ENCODE measurements at regions not wholly inside any gene's neighbourhood (a gene's known extent, or its start where the extent isn't known, plus 50 kb on each side); places are given as distances from the start of the nearest gene placed in this dataset.

DNA sequence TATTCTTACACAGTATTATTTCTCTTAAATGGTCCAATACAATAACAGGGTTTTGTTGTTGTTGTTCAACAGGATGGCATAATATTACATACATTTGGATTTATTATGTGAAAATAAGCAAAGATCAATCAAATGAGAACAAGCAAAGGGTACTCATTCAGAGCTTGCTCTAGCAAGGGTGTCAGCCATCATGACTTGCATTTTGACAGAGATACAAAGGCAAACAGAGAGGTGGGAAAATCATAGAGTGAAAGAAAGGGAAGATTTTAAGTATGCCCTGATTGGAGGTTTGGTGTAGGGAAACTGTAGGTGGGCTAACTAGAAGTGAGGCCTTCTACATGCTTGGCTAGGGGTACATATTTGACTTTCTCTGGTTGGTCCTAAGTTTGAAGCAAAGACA, 109.1 kb upstream of the BCHE start:
- TF ChIP-seq POLR2AphosphoS5 (IDR thresholded peaks at IDR 0.05), result no peak
- TF ChIP-seq, protein P1, sequence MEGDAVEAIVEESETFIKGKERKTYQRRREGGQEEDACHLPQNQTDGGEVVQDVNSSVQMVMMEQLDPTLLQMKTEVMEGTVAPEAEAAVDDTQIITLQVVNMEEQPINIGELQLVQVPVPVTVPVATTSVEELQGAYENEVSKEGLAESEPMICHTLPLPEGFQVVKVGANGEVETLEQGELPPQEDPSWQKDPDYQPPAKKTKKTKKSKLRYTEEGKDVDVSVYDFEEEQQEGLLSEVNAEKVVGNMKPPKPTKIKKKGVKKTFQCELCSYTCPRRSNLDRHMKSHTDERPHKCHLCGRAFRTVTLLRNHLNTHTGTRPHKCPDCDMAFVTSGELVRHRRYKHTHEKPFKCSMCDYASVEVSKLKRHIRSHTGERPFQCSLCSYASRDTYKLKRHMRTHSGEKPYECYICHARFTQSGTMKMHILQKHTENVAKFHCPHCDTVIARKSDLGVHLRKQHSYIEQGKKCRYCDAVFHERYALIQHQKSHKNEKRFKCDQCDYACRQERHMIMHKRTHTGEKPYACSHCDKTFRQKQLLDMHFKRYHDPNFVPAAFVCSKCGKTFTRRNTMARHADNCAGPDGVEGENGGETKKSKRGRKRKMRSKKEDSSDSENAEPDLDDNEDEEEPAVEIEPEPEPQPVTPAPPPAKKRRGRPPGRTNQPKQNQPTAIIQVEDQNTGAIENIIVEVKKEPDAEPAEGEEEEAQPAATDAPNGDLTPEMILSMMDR (IDR thresholded peaks at IDR 0.05), result no peak

All from prostate gland (tissue), 2 donors.